Heart left ventricle (tissue), 16 donors: ENCODE measurements at regions not wholly inside any gene's neighbourhood (a gene's known extent, or its start where the extent isn't known, plus 50 kb on each side); places are given as distances from the start of the nearest gene placed in this dataset.
A peak's percentile ranks its signal among the peaks of the same experiment; 100 is the strongest.

Experiments used
- ATAC-seq, 4 donors: fragments of 200-7000 bp; cut with Tn5 transposase; one replicate each; pipeline ENCODE4 v1.9.1; 2020 to 2022; ENCODE audit warnings: moderate library complexity in 4 of 4, mild to moderate bottlenecking in 3 of 4, moderate number of reproducible peaks in 1 of 4
- DNase-seq, 5 donors: peaks; one replicate each; pipeline ENCODE4 v3.0.0-alpha.2; 2020
- H3K27ac ChIP-seq, 12 donors: fragments of 200-600 bp; sonication (generic) in 4 of 12; one replicate each; pipeline versions ENCODE4 v1.5.0 to v1.8.0; 2016 to 2022; ENCODE audit warnings: mild to moderate bottlenecking in 2 of 12
- H3K27me3 ChIP-seq, 9 donors: fragments of 200-600 bp; sonication (generic) in 2 of 9; one replicate each; pipeline versions ENCODE4 v1.5.1 to v1.8.0; 2016 to 2022; ENCODE audit warnings: mild to moderate bottlenecking in 3 of 9
- H3K36me3 ChIP-seq, 9 donors: fragments of 200-600 bp; sonication (generic) in 2 of 9; one replicate each; pipeline versions ENCODE4 v1.5.0 to v1.8.0; 2018 to 2022; ENCODE audit warnings: mild to moderate bottlenecking in 2 of 9
- H3K4me1 ChIP-seq, 12 donors: fragments of 200-600 bp; sonication (generic) in 4 of 12; one replicate each; pipeline versions ENCODE4 v1.5.0 to v1.8.0; 2016 to 2022; ENCODE audit warnings: mild to moderate bottlenecking in 3 of 12
- H3K4me3 ChIP-seq, 12 donors: fragments of 200-600 bp; sonication (generic) in 4 of 12; one replicate each; pipeline versions ENCODE4 v1.5.0 to v1.8.0; 2017 to 2022; ENCODE audit warnings: mild to moderate bottlenecking in 9 of 12, moderate library complexity in 4 of 12
- H3K9me3 ChIP-seq, 12 donors: fragments of 200-600 bp; sonication (generic) in 4 of 12; one replicate each; pipeline versions ENCODE4 v1.5.0 to v1.8.0; 2016 to 2022; ENCODE audit warnings: mild to moderate bottlenecking in 1 of 12
- CTCF ChIP-seq, 12 donors: fragments of 200-600 bp; sonication (generic) in 4 of 12; IDR thresholded peaks; one replicate each; pipeline versions ENCODE4 v1.5.0 to v1.8.0; 2018 to 2022; ENCODE audit warnings: antibody characterized with exemption in 12 of 12, mild to moderate bottlenecking in 5 of 12
- POLR2A ChIP-seq, 2 donors: fragments of 450-650 bp; IDR thresholded peaks; one replicate each; pipeline ENCODE4 v1.6.1; 2017; ENCODE audit warnings: antibody characterized with exemption in 2 of 2, mild to moderate bottlenecking in 2 of 2, moderate library complexity in 2 of 2
- WGBS, 4 donors: extraction: QIAGEN DNeasy Blood & Tissue Kit in 2 of 4; methylation state at CpG; one replicate each; pipeline versions ENCODE4 v1.1.5 to v1.1.7; 2013 to 2018; 5-methylcytosine and 5-hydroxymethylcytosine counted together
- intact Hi-C, 10 donors: fragments of 100-400 bp; cut with DNase I; formaldehyde crosslinking; loops; one replicate each; pipeline versions ENCODE4 v1.11.1 to v1.14.2; 2022
- donor health status: ischemic (EF 13 %, LVEDD 7.1; RV severe dilation, severe dysfunction).
- donor health status: healthy with polysubstance abuse.
- donor health status: DM: no; HTN: yes; CAD: no.
- donor health status: DM: no; HTN: no; CAD: no.
- donor health status: ischemic (EF 25% LVEDD 6.9; RV normal size, moderate dysfunction).
- donor health status: ischemic (EF 25% LVEDD 5.7; RV mildly dilated, moderate dysfunction).
- donor health status: healthy.
- donor health status: DM: yes; HTN: yes; CAD: no.
- donor health status: ischemic (EF 35%, LVEDD 5.7; RV mildly dilated, moderate dysfunction).
- donor health status: nonischemic (EF 11% LVEDD 7.7; RV severe dilation, severe dysfunction).
- donor health status: DM: yes; HTN: yes; CAD: no.
- donor health status: PGD.
- donor health status: ischemic (EF 29% LVEDD 5.4; RV normal size, mild dysfunction).
- donor health status: nonischemic (EF 23%, LVEDD 6.1; RV moderate dilation, normal function).

- H3K36me3 ChIP-seq = no peaks in the 10 kb centered on the region
- peak; percentile 89 to 95 (median 92) for ATAC-seq
- WGBS, 4 donors = 0 to 1% (median 1%) methylated on average over 17 to 18 of the region's 18 CpGs
- TF ChIP-seq POLR2A (IDR thresholded peaks at IDR 0.05) (no peak), CTCF (IDR thresholded peaks at IDR 0.05) (no peak)
- H3K4me3 ChIP-seq = peak overlapping the region; percentile 37 to 73 (median 66)
- no peaks in the 10 kb centered on the region for H3K9me3 ChIP-seq
- H3K4me1 ChIP-seq = peaks cover 0 to 20% (median 9%) of the 10 kb centered on the region in 12 donors
- DNase-seq = peak; percentile 83 to 91 (median 84)
- peaks cover 0 to 12% (median 0%) of the 10 kb centered on the region in 9 donors for H3K27me3 ChIP-seq
- intact Hi-C loops = loop anchor here in 9 of 10 donors (2.0 to 10.0 kb wide), 12 partner anchors 72 to 302 kb away; no protein-coding TSS in a partner anchor
- H3K27ac ChIP-seq = peak overlapping the region; percentile 72 to 91 (median 85)
Measured at GRCh38 chr18:34493099-34493544, 217.0 kb upstream of the DTNA start.

GRCh38 chr18:34493566-34494358 is 216.3 kb upstream of the DTNA start:
- H3K27ac ChIP-seq = peak overlapping the region; percentile 72 to 91 (median 85)
- DNase-seq (peak; percentile 24 to 60 (median 33)), ATAC-seq (peak; percentile 29 to 80 (median 69))
- no peaks in the 10 kb centered on the region for H3K9me3 ChIP-seq
- H3K36me3 ChIP-seq = no peaks in the 10 kb centered on the region
- H3K4me1 ChIP-seq = peaks cover 0 to 20% (median 9%) of the 10 kb centered on the region in 12 donors
- WGBS, 4 donors = 0 to 1% (median 0%) methylated on average over 19 to 101 of the region's 101 CpGs
- peaks cover 0 to 12% (median 0%) of the 10 kb centered on the region in 9 donors for H3K27me3 ChIP-seq
- TF ChIP-seq CTCF (IDR thresholded peaks at IDR 0.05) (peak in 3 of 12 donors; percentile 13 to 18 (median 13)), POLR2A (IDR thresholded peaks at IDR 0.05) (no peak)
- intact Hi-C loops = loop anchor here in 9 of 10 donors (1.0 to 10.0 kb wide), 14 partner anchors 71 to 301 kb away; no protein-coding TSS in a partner anchor
- H3K4me3 ChIP-seq = peak overlapping the region; percentile 37 to 73 (median 66)

GRCh38 chr18:34494359-34494696 is 215.8 kb upstream of the DTNA start:
- peak in 3 of 4 donors; percentile 29 to 58 (median 43) for ATAC-seq
- peak overlapping the region; percentile 72 to 91 (median 85) for H3K27ac ChIP-seq
- intact Hi-C loops = loop anchor here in 9 of 10 donors (1.0 to 10.0 kb wide), 13 partner anchors 70 to 300 kb away; no protein-coding TSS in a partner anchor

More at GRCh38 chr18:34494359-34494696, 215.8 kb upstream of the DTNA start:
- Histone ChIP-seq H3K9me3 (no peaks in the 10 kb centered on the region), H3K36me3 (no peaks in the 10 kb centered on the region), H3K4me1 (peaks cover 0 to 20% (median 9%) of the 10 kb centered on the region in 12 donors), H3K4me3 (peak overlapping the region; percentile 37 to 73 (median 66)), H3K27me3 (peaks cover 0 to 12% (median 0%) of the 10 kb centered on the region in 9 donors)
- TF ChIP-seq CTCF (IDR thresholded peaks at IDR 0.05) (no peak), POLR2A (IDR thresholded peaks at IDR 0.05) (no peak)
- WGBS, 4 donors = 5 to 7% (median 6%) methylated on average over 10 to 16 of the region's 16 CpGs
- DNase-seq = peak in 4 of 5 donors; percentile 25 to 37 (median 26)
